Heart right ventricle (tissue), 16 donors: ENCODE measurements at regions not wholly inside any gene's neighbourhood (a gene's known extent, or its start where the extent isn't known, plus 50 kb on each side); places are given as distances from the start of the nearest gene placed in this dataset.
A peak's percentile ranks its signal among the peaks of the same experiment; 100 is the strongest.

ENCODE experiments used
- ATAC-seq, 8 donors: fragments of 200-7000 bp; cut with Tn5 transposase; one replicate each; pipeline ENCODE4 v1.9.1; 2020; ENCODE audit warnings: mild to moderate bottlenecking in 8 of 8, moderate library complexity in 8 of 8, moderate number of reproducible peaks in 1 of 8
- DNase-seq, 2 donors: peaks; one replicate each; pipeline ENCODE4 v3.0.0-alpha.2; 2020
- H3K27ac ChIP-seq, 10 donors: fragments of 200-600 bp; sonication (generic) in 2 of 10; one replicate each; pipeline versions ENCODE4 v1.5.0 to v1.8.0; 2020 to 2022; ENCODE audit warnings: mild to moderate bottlenecking in 3 of 10
- H3K27me3 ChIP-seq, 7 donors: fragments of 200-600 bp; one replicate each; pipeline ENCODE4 v1.8.0; 2021 to 2022; ENCODE audit warnings: mild to moderate bottlenecking in 2 of 7
- H3K36me3 ChIP-seq, 9 donors: fragments of 200-600 bp; sonication (generic) in 1 of 9; one replicate each; pipeline versions ENCODE4 v1.5.0 to v1.8.0; 2020 to 2022; ENCODE audit warnings: mild to moderate bottlenecking in 2 of 9
- H3K4me1 ChIP-seq, 9 donors: fragments of 200-600 bp; sonication (generic) in 1 of 9; one replicate each; pipeline versions ENCODE4 v1.5.0 to v1.8.0; 2020 to 2022; ENCODE audit warnings: mild to moderate bottlenecking in 4 of 9
- H3K4me3 ChIP-seq, 10 donors: fragments of 200-600 bp; sonication (generic) in 2 of 10; one replicate each; pipeline versions ENCODE4 v1.5.0 to v1.8.0; 2020 to 2022; ENCODE audit warnings: mild to moderate bottlenecking in 7 of 10, moderate library complexity in 2 of 10
- H3K9me3 ChIP-seq, 11 donors: fragments of 200-600 bp in 10 of 11; sonication (generic) in 2 of 11; one replicate each; pipeline versions ENCODE4 v1.5.0 to v1.8.0; 2013 to 2022; ENCODE audit warnings: mild to moderate bottlenecking in 2 of 11, control low read depth in 1 of 11, moderate library complexity in 1 of 11
- CTCF ChIP-seq, 9 donors: fragments of 200-600 bp; sonication (generic) in 2 of 9; IDR thresholded peaks; one replicate each; pipeline versions ENCODE4 v1.5.0 to v1.8.0; 2021 to 2022; ENCODE audit warnings: antibody characterized with exemption in 9 of 9, mild to moderate bottlenecking in 5 of 9, moderate library complexity in 1 of 9
- WGBS, 2 donors: extraction: QIAGEN DNeasy Blood & Tissue Kit; methylation state at CpG; one replicate each; pipeline ENCODE4 v1.1.7; 2013; ENCODE audit warnings: inconsistent platforms in 1 of 2; 5-methylcytosine and 5-hydroxymethylcytosine counted together
- intact Hi-C, 10 donors: fragments of 100-400 bp; cut with DNase I; formaldehyde crosslinking; loops; one replicate each; pipeline versions ENCODE4 v1.11.1 to v1.14.2; 2022
- donor health status: Arrhythmogenic right ventricular cardiomyopathy.
- donor health status: ischemic (EF 13 %, LVEDD 7.1; RV severe dilation, severe dysfunction).
- donor health status: healthy with polysubstance abuse.
- donor health status: DM: no; HTN: yes; CAD: no.
- donor health status: DM: no; HTN: no; CAD: no.
- donor health status: ischemic (EF 25% LVEDD 6.9; RV normal size, moderate dysfunction).
- donor health status: ischemic (EF 25% LVEDD 5.7; RV mildly dilated, moderate dysfunction).
- donor health status: healthy.
- donor health status: DM: yes; HTN: yes; CAD: no.
- donor health status: Ischemic cardiomyopathy.
- donor health status: ischemic (EF 35%, LVEDD 5.7; RV mildly dilated, moderate dysfunction).
- donor health status: nonischemic (EF 11% LVEDD 7.7; RV severe dilation, severe dysfunction).
- donor health status: DM: yes; HTN: yes; CAD: no.
- donor health status: PGD.
- donor health status: ischemic (EF 29% LVEDD 5.4; RV normal size, mild dysfunction).
- donor health status: nonischemic (EF 23%, LVEDD 6.1; RV moderate dilation, normal function).

GRCh38 chr1:175803413-175803812, 60.0 kb upstream of the TNR start:
- Histone ChIP-seq H3K27me3 (no peaks in the 10 kb centered on the region), H3K9me3 (no peaks in the 10 kb centered on the region), H3K27ac (no peak overlapping the region), H3K36me3 (no peaks in the 10 kb centered on the region), H3K4me1 (peaks cover 0 to 20% (median 0%) of the 10 kb centered on the region in 9 donors), H3K4me3 (no peak overlapping the region)
- intact Hi-C loops = no loop called here
- ATAC-seq = no peak
- no peak for TF ChIP-seq CTCF (IDR thresholded peaks at IDR 0.05)
- 68 to 72% methylated on average over 1 of the region's 1 CpG for WGBS, 2 donors
- DNase-seq = no peak

GRCh38 chr1:175802407-175803123, 59.2 kb upstream of the TNR start:
- peaks cover 0 to 3% (median 0%) of the 10 kb centered on the region in 11 donors for H3K9me3 ChIP-seq
- H3K36me3 ChIP-seq = no peaks in the 10 kb centered on the region
- intact Hi-C loops = no loop called here
- no peak for TF ChIP-seq CTCF (IDR thresholded peaks at IDR 0.05)
- ATAC-seq = peak in 7 of 8 donors; percentile 75 to 90 (median 83)
- H3K27ac ChIP-seq = peak overlapping the region in 3 of 10 donors; percentile 22 to 44 (median 29)
- H3K27me3 ChIP-seq = no peaks in the 10 kb centered on the region
- peaks cover 0 to 20% (median 0%) of the 10 kb centered on the region in 9 donors for H3K4me1 ChIP-seq
- WGBS, 2 donors = 33 to 47% methylated on average over 10 of the region's 10 CpGs
- H3K4me3 ChIP-seq = no peak overlapping the region
- DNase-seq = peak in 1 of 2 donors; percentile 40

GRCh38 chr1:175801979-175802378, 58.6 kb upstream of the TNR start:
- H3K27ac ChIP-seq = peak overlapping the region in 1 of 10 donors; percentile 29
- ATAC-seq = peak in 5 of 8 donors; percentile 28 to 73 (median 52)
- H3K36me3 ChIP-seq = no peaks in the 10 kb centered on the region
- no peaks in the 10 kb centered on the region for H3K27me3 ChIP-seq
- WGBS, 2 donors = 47 to 65% methylated on average over 5 of the region's 5 CpGs
- H3K4me1 ChIP-seq = peaks cover 0 to 20% (median 0%) of the 10 kb centered on the region in 9 donors
- DNase-seq = no peak
- intact Hi-C loops = no loop called here
- H3K4me3 ChIP-seq = no peak overlapping the region
- peaks cover 0 to 3% (median 0%) of the 10 kb centered on the region in 11 donors for H3K9me3 ChIP-seq
- TF ChIP-seq CTCF (IDR thresholded peaks at IDR 0.05) = no peak

GRCh38 chr1:175797576-175797975, 54.2 kb upstream of the TNR start:
- Histone ChIP-seq H3K36me3 (no peaks in the 10 kb centered on the region), H3K9me3 (peaks cover 0 to 3% (median 0%) of the 10 kb centered on the region in 11 donors), H3K27ac (no peak overlapping the region), H3K4me3 (no peak overlapping the region), H3K27me3 (no peaks in the 10 kb centered on the region), H3K4me1 (peaks cover 0 to 12% (median 6%) of the 10 kb centered on the region in 9 donors)
- DNase-seq (no peak), ATAC-seq (no peak)
- TF ChIP-seq CTCF (IDR thresholded peaks at IDR 0.05) = no peak
- intact Hi-C loops = no loop called here
